HEK293 (cell line): ENCODE measurements at regions not wholly inside any gene's neighbourhood (a gene's known extent, or its start where the extent isn't known, plus 50 kb on each side); places are given as distances from the start of the nearest gene placed in this dataset.

ENCODE experiments used
- CTCF ChIA-PET: fragments of 350-600 bp; formaldehyde crosslinking; extraction: SDS; loops from one replicate; lab custom pipeline; 2021; ENCODE audit warnings: antibody characterized with exemption; lab: Yijun Ruan, JAX
- POLR2A ChIA-PET: fragments of 300-600 bp; formaldehyde crosslinking; extraction: SDS; loops from one replicate; lab custom pipeline; 2020; ENCODE audit warnings: antibody characterized with exemption, inconsistent platforms; lab: Yijun Ruan, JAX
- H3K27ac ChIP-seq: fragments of 200-500 bp; sonication (Bioruptor generic); 2 replicates; pipeline ENCODE4 v1.5.1; 2014; ENCODE audit warnings: low read depth, low read length, control low read depth, inconsistent platforms; ENCODE audit errors: extremely low read depth
- H3K36me3 ChIP-seq, 2 experiments: fragments of 200-500 bp in 1 of 2; sonication (Bioruptor generic) in 1 of 2; 1 replicate in 1 of 2; 2 replicates in 1 of 2; pipeline ENCODE4 v1.5.1; 2014 to 2017; ENCODE audit warnings: inconsistent platforms in 2 of 2, low read length in 2 of 2; ENCODE audit not compliant: control insufficient read depth in 2 of 2, insufficient read depth in 1 of 2
- H3K4me1 ChIP-seq: fragments of 200-500 bp; sonication (Bioruptor generic); 2 replicates; pipeline ENCODE4 v1.5.1; 2014; ENCODE audit warnings: mild to moderate bottlenecking, low read length, inconsistent platforms; ENCODE audit not compliant: control insufficient read depth, insufficient read depth
- H3K4me3 ChIP-seq: 2 replicates; pipeline ENCODE4 v1.5.1; 2011; ENCODE audit warnings: low read depth, mild to moderate bottlenecking, control low read depth, low read length, moderate library complexity
- H3K9me3 ChIP-seq: fragments of 200-500 bp; sonication (Bioruptor generic); 2 replicates; pipeline ENCODE4 v1.5.1; 2014; ENCODE audit warnings: low read depth, low read length, inconsistent platforms; ENCODE audit not compliant: control insufficient read depth, insufficient read depth
- ATF2 ChIP-seq: fragments of 450-650 bp; formaldehyde crosslinking; IDR thresholded peaks from 2 replicates; pipeline ENCODE4 v1.5.1; 2016; ENCODE audit warnings: missing biosample characterization, missing genetic modification characterization, low read depth
- BCL11B ChIP-seq: fragments of 450-650 bp; formaldehyde crosslinking; IDR thresholded peaks from 2 replicates; pipeline ENCODE4 v1.5.1; 2016; ENCODE audit warnings: low read depth, missing biosample characterization, missing genetic modification characterization
- SP3 ChIP-seq: fragments of 450-650 bp; formaldehyde crosslinking; IDR thresholded peaks from 2 replicates; pipeline ENCODE4 v1.5.1; 2016; ENCODE audit warnings: missing biosample characterization, missing genetic modification characterization
- ZBTB21 ChIP-seq: fragments of 450-650 bp; formaldehyde crosslinking; IDR thresholded peaks from 2 replicates; pipeline ENCODE4 v1.5.1; 2017; ENCODE audit warnings: missing biosample characterization, missing genetic modification characterization
- ZNF114 ChIP-seq: fragments of 450-650 bp; formaldehyde crosslinking; IDR thresholded peaks from 2 replicates; pipeline ENCODE4 v1.5.0; 2017; ENCODE audit warnings: missing biosample characterization, missing genetic modification characterization
- ZNF248 ChIP-seq: fragments of 450-650 bp; formaldehyde crosslinking; IDR thresholded peaks from 2 replicates; pipeline ENCODE4 v1.5.1; 2017; ENCODE audit warnings: missing biosample characterization, missing genetic modification characterization
- ZNF280C ChIP-seq: fragments of 450-650 bp; formaldehyde crosslinking; IDR thresholded peaks from 2 replicates; pipeline ENCODE4 v1.5.1; 2016; ENCODE audit warnings: missing biosample characterization, missing genetic modification characterization
- ZNF302 ChIP-seq: fragments of 450-650 bp; formaldehyde crosslinking; IDR thresholded peaks from 2 replicates; pipeline ENCODE4 v1.5.1; 2016; ENCODE audit warnings: missing biosample characterization, missing genetic modification characterization, low read depth
- ZNF423 ChIP-seq: fragments of 450-650 bp; formaldehyde crosslinking; IDR thresholded peaks from 2 replicates; pipeline ENCODE4 v1.5.1; 2016; ENCODE audit warnings: missing biosample characterization, missing genetic modification characterization
- ZNF488 ChIP-seq: fragments of 450-650 bp; formaldehyde crosslinking; IDR thresholded peaks from 2 replicates; pipeline ENCODE4 v1.5.1; 2016; ENCODE audit warnings: missing biosample characterization, missing genetic modification characterization
- TF ChIP-seq, protein P1 (sequence below): fragments of 450-650 bp; formaldehyde crosslinking; IDR thresholded peaks from 2 replicates; pipeline ENCODE4 v1.5.1; 2016; ENCODE audit warnings: missing biosample characterization, missing genetic modification characterization
- TF ChIP-seq, protein P2 (sequence below): fragments of 450-650 bp; formaldehyde crosslinking; IDR thresholded peaks from 2 replicates; pipeline ENCODE4 v1.5.1; 2016; ENCODE audit warnings: missing biosample characterization, missing genetic modification characterization
- TF ChIP-seq, protein P3 (sequence below): fragments of 450-650 bp; formaldehyde crosslinking; IDR thresholded peaks from 2 replicates; pipeline ENCODE4 v1.5.1; 2017; ENCODE audit warnings: missing biosample characterization, missing genetic modification characterization

GRCh38 chr16:60655514-60656153 lies 1380.6 kb downstream of the CDH8 start:
- no peak for TF ChIP-seq ZNF114 (tag by site-specific recombination)
- no peak for TF ChIP-seq ZNF302 (tag by site-specific recombination)
- TF ChIP-seq, protein P1, sequence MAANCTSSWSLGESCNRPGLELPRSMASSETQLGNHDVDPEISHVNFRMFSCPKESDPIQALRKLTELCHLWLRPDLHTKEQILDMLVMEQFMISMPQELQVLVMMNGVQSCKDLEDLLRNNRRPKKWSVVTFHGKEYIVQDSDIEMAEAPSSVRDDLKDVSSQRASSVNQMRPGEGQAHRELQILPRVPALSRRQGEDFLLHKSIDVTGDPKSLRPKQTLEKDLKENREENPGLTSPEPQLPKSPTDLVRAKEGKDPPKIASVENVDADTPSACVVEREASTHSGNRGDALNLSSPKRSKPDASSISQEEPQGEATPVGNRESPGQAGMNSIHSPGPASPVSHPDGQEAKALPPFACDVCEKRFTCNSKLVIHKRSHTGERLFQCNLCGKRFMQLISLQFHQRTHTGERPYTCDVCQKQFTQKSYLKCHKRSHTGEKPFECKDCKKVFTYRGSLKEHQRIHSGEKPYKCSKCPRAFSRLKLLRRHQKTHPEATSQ, result no peak
- TF ChIP-seq, protein P2, sequence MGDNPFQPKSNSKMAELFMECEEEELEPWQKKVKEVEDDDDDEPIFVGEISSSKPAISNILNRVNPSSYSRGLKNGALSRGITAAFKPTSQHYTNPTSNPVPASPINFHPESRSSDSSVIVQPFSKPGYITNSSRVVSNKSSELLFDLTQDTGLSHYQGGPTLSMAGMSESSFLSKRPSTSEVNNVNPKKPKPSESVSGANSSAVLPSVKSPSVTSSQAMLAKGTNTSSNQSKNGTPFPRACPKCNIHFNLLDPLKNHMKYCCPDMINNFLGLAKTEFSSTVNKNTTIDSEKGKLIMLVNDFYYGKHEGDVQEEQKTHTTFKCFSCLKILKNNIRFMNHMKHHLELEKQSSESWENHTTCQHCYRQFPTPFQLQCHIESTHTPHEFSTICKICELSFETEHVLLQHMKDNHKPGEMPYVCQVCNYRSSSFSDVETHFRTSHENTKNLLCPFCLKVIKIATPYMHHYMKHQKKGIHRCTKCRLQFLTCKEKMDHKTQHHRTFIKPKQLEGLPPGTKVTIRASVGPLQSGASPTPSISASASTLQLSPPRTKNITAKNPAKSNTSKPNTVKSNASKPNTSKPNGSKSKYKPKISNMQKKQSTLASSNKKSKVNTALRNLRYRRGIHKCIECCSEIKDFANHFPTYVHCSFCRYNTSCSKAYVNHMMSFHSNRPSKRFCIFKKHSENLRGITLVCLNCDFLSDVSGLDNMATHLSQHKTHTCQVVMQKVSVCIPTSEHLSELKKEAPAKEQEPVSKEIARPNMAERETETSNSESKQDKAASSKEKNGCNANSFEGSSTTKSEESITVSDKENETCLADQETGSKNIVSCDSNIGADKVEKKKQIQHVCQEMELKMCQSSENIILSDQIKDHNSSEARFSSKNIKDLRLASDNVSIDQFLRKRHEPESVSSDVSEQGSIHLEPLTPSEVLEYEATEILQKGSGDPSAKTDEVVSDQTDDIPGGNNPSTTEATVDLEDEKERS (tag by site-specific recombination), result no peak
- no peak for TF ChIP-seq ZBTB21
- TF ChIP-seq, all 188 proteins: peak for 0
- POLR2A ChIA-PET, result no interaction called here
- no peak overlapping the region for H3K27ac ChIP-seq
- no peaks in the 10 kb centered on the region for H3K4me1 ChIP-seq
- no peaks in the 10 kb centered on the region for H3K9me3 ChIP-seq
- H3K36me3 ChIP-seq, result no peaks in the 10 kb centered on the region
- H3K4me3 ChIP-seq, result no peak overlapping the region
- CTCF ChIA-PET, result no interaction called here

DNA sequence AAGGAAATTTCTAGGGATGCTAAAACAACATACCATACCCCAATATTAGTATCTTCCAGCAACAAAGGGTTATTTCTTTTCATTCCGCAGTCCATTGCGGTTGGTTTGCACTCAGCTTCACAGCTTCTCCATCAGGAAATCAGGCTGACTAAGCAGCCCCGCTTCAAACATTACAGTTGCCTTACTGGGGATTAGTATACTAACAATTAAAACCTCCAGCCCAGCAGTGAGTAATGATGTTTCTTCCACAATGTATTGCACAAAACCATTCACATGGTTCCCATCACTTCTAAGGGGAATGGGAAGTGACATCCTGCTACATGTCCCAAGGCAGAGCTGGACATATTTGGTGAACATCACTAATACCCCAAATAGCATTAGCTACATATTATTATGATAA lies 1384.9 kb downstream of the CDH8 start:
- POLR2A ChIA-PET, result no interaction called here
- no peaks in the 10 kb centered on the region for H3K9me3 ChIP-seq
- no peak overlapping the region for H3K27ac ChIP-seq
- H3K36me3 ChIP-seq, result no peaks in the 10 kb centered on the region
- H3K4me3 ChIP-seq, result no peak overlapping the region
- CTCF ChIA-PET, result no interaction called here
- TF ChIP-seq ZNF280C, result no peak
- TF ChIP-seq ZNF488 (tag by site-specific recombination), result no peak
- no peak for TF ChIP-seq ZNF423 (tag by site-specific recombination)
- TF ChIP-seq ZNF248 (tag by site-specific recombination), result no peak
- TF ChIP-seq, protein P3, sequence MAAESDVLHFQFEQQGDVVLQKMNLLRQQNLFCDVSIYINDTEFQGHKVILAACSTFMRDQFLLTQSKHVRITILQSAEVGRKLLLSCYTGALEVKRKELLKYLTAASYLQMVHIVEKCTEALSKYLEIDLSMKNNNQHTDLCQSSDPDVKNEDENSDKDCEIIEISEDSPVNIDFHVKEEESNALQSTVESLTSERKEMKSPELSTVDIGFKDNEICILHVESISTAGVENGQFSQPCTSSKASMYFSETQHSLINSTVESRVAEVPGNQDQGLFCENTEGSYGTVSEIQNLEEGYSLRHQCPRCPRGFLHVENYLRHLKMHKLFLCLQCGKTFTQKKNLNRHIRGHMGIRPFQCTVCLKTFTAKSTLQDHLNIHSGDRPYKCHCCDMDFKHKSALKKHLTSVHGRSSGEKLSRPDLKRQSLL, result no peak
- TF ChIP-seq BCL11B (tag by site-specific recombination), result no peak
- TF ChIP-seq ATF2, result no peak
- no peak for TF ChIP-seq SP3 (tag by site-specific recombination)
- TF ChIP-seq, all 188 proteins: peak for 0
- H3K4me1 ChIP-seq, result no peaks in the 10 kb centered on the region
